Neural cell (in vitro differentiated cells): ENCODE measurements at regions not wholly inside any gene's neighbourhood (a gene's known extent, or its start where the extent isn't known, plus 50 kb on each side); places are given as distances from the start of the nearest gene placed in this dataset.

Source experiments
- CTCF ChIP-seq: fragments of 450-650 bp; IDR thresholded peaks from 2 replicates; pipeline ENCODE4 v1.5.1; 2014; ENCODE audit warnings: antibody characterized with exemption, mild to moderate bottlenecking, moderate library complexity; ENCODE audit not compliant: poor library complexity, severe bottlenecking
- EP300 ChIP-seq: fragments of 450-650 bp; conservative IDR thresholded peaks from 2 replicates; pipeline ENCODE4 v1.6.1; 2014; ENCODE audit warnings: antibody characterized with exemption, mild to moderate bottlenecking, moderate library complexity; ENCODE audit not compliant: poor library complexity, severe bottlenecking
- EZH2 ChIP-seq: fragments of 200-600, 300-800 bp; shearing (Covaris generic), sonication (generic); IDR thresholded peaks from 2 replicates; pipeline ENCODE4 v1.6.1; 2014; ENCODE audit warnings: antibody characterized with exemption, low read length, borderline replicate concordance, mild to moderate bottlenecking; ENCODE audit not compliant: insufficient read depth, poor library complexity, severe bottlenecking
- MXI1 ChIP-seq: fragments of 450-650 bp; conservative IDR thresholded peaks from 2 replicates; pipeline ENCODE4 v1.6.1; 2014; ENCODE audit warnings: antibody characterized with exemption, mild to moderate bottlenecking; ENCODE audit not compliant: poor library complexity, severe bottlenecking
- POLR2AphosphoS5 ChIP-seq: IDR thresholded peaks from 2 replicates; pipeline ENCODE4 v1.6.1; 2012
- REST ChIP-seq: IDR thresholded peaks from 2 replicates; pipeline ENCODE4 v1.6.1; 2012; ENCODE audit warnings: borderline replicate concordance
- SMC3 ChIP-seq: fragments of 450-650 bp; conservative IDR thresholded peaks from 2 replicates; pipeline ENCODE4 v1.6.1; 2014; ENCODE audit warnings: antibody characterized with exemption, mild to moderate bottlenecking, moderate library complexity; ENCODE audit not compliant: poor library complexity
- TAF1 ChIP-seq: IDR thresholded peaks from 2 replicates; pipeline ENCODE4 v1.6.1; 2012; ENCODE audit warnings: low read depth

GRCh38 chr4:18961266-18961665 is 939.7 kb upstream of the LCORL start:
- no peak for TF ChIP-seq EP300
- no peak for TF ChIP-seq REST
- no peak for TF ChIP-seq CTCF
- TF ChIP-seq TAF1 = no peak
- TF ChIP-seq SMC3 = no peak
- no peak for TF ChIP-seq POLR2AphosphoS5
- no peak for TF ChIP-seq EZH2
- no peak for TF ChIP-seq MXI1
